Activated effector memory CD4-positive, alpha-beta T cell treated with anti-CD3 and anti-CD28 coated beads, Interleukin-2, amount 50 U/mL, for 16 hours (primary cell): ENCODE measurements at regions not wholly inside any gene's neighbourhood (a gene's known extent, or its start where the extent isn't known, plus 50 kb on each side); places are given as distances from the start of the nearest gene placed in this dataset.
A peak's percentile ranks its signal among the peaks of the same experiment; 100 is the strongest.

ENCODE experiments used
- DNase-seq: peaks from one replicate; pipeline ENCODE4 v3.0.0-alpha.2; 2020

GRCh38 chr3:31254483-31254882, 278.2 kb upstream of the STT3B start:
- DNase-seq: no peak

- no peak for DNase-seq
These were observed 277.6 kb upstream of the STT3B start for GRCh38 chr3:31255007-31255581.

- DNase-seq: no peak
These were observed 270.5 kb upstream of the STT3B start for GRCh38 chr3:31262201-31262600.

- no peak for DNase-seq
These were observed 268.8 kb upstream of the STT3B start for GRCh38 chr3:31263897-31264296.

- DNase-seq: no peak
These were observed 266.9 kb upstream of the STT3B start for GRCh38 chr3:31265646-31266428.

- DNase-seq: no peak
These were observed 263.9 kb upstream of the STT3B start for GRCh38 chr3:31268868-31269267.

GRCh38 chr3:31270010-31270409, 262.7 kb upstream of the STT3B start:
- DNase-seq: no peak

GRCh38 chr3:31274326-31275024, 258.2 kb upstream of the STT3B start:
- no peak for DNase-seq

GRCh38 chr3:31275038-31275572, 257.6 kb upstream of the STT3B start:
- DNase-seq: no peak

GRCh38 chr3:31275583-31275982, 257.1 kb upstream of the STT3B start:
- DNase-seq: no peak

GRCh38 chr3:31277582-31277981, 255.1 kb upstream of the STT3B start:
- no peak for DNase-seq

GRCh38 chr3:31278532-31278931, 254.2 kb upstream of the STT3B start:
- DNase-seq: no peak

GRCh38 chr3:31284776-31285175, 247.9 kb upstream of the STT3B start:
- DNase-seq: no peak

GRCh38 chr3:31285833-31286486, 246.8 kb upstream of the STT3B start:
- no peak for DNase-seq

- no peak for DNase-seq
These were observed 244.5 kb upstream of the STT3B start for GRCh38 chr3:31288224-31288623.

GRCh38 chr3:31288641-31289100, 244.1 kb upstream of the STT3B start:
- peak; percentile 75 for DNase-seq

GRCh38 chr3:31289584-31289983, 243.1 kb upstream of the STT3B start:
- no peak for DNase-seq

GRCh38 chr3:31290046-31290445, 242.7 kb upstream of the STT3B start:
- no peak for DNase-seq

- DNase-seq: no peak
These were observed 240.9 kb upstream of the STT3B start for GRCh38 chr3:31291818-31292217.

GRCh38 chr3:31294430-31295149, 238.1 kb upstream of the STT3B start:
- DNase-seq: no peak

GRCh38 chr3:31295150-31295765, 237.5 kb upstream of the STT3B start:
- no peak for DNase-seq

GRCh38 chr3:31297726-31298298, 234.9 kb upstream of the STT3B start:
- DNase-seq: no peak
